ENCODE measurements at regions not wholly inside any gene's neighbourhood (a gene's known extent, or its start where the extent isn't known, plus 50 kb on each side); places are given as distances from the start of the nearest gene placed in this dataset.
A peak's percentile ranks its signal among the peaks of the same experiment; 100 is the strongest.

GRCh38 chr14:101622251-101623076 is 61.2 kb downstream of the DIO3 start:
- no peaks in the 10 kb centered on the region for H3K4me1 ChIP-seq
- H3K9me3 ChIP-seq = no peaks in the 10 kb centered on the region
- no peak overlapping the region for H3K4me3 ChIP-seq
- 62% methylated on average over 13 of the region's 18 CpGs for WGBS
- no peak overlapping the region for H3K27ac ChIP-seq (replicated peaks in 1 of 4)
- H3K36me3 ChIP-seq = no peaks in the 10 kb centered on the region
- no peaks in the 10 kb centered on the region for H3K27me3 ChIP-seq
- intact Hi-C loops (cut with DNase I) = no loop called here
- peak; percentile 78 for DNase-seq (ENCODE audit: extremely low spot score)
- no peak for TF ChIP-seq EP300 (IDR thresholded peaks at IDR 0.05)
- no peak for TF ChIP-seq POLR2A (IDR thresholded peaks at IDR 0.05; ENCODE audit: low read depth)
- TF ChIP-seq POLR2AphosphoS5 (IDR thresholded peaks at IDR 0.05) = no peak
- TF ChIP-seq, protein P1, sequence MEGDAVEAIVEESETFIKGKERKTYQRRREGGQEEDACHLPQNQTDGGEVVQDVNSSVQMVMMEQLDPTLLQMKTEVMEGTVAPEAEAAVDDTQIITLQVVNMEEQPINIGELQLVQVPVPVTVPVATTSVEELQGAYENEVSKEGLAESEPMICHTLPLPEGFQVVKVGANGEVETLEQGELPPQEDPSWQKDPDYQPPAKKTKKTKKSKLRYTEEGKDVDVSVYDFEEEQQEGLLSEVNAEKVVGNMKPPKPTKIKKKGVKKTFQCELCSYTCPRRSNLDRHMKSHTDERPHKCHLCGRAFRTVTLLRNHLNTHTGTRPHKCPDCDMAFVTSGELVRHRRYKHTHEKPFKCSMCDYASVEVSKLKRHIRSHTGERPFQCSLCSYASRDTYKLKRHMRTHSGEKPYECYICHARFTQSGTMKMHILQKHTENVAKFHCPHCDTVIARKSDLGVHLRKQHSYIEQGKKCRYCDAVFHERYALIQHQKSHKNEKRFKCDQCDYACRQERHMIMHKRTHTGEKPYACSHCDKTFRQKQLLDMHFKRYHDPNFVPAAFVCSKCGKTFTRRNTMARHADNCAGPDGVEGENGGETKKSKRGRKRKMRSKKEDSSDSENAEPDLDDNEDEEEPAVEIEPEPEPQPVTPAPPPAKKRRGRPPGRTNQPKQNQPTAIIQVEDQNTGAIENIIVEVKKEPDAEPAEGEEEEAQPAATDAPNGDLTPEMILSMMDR (IDR thresholded peaks at IDR 0.05) = no peak

GRCh38 chr14:101623077-101623372 is 61.7 kb downstream of the DIO3 start:
- no peak overlapping the region for H3K27ac ChIP-seq (replicated peaks in 1 of 4)
- H3K4me1 ChIP-seq = peaks cover 4 to 6% (median 5%) of the 10 kb centered on the region in 4 donors
- no peaks in the 10 kb centered on the region for H3K36me3 ChIP-seq
- H3K27me3 ChIP-seq = no peaks in the 10 kb centered on the region
- H3K4me3 ChIP-seq = no peak overlapping the region
- DNase-seq (ENCODE audit: extremely low spot score) = peak; percentile 70
- TF ChIP-seq, protein P1 (IDR thresholded peaks at IDR 0.05) = no peak
- no peak for TF ChIP-seq POLR2A (IDR thresholded peaks at IDR 0.05; ENCODE audit: low read depth)
- TF ChIP-seq POLR2AphosphoS5 (IDR thresholded peaks at IDR 0.05) = no peak
- no peak for TF ChIP-seq EP300 (IDR thresholded peaks at IDR 0.05)
- 93% methylated on average over 6 of the region's 6 CpGs for WGBS
- H3K9me3 ChIP-seq = no peaks in the 10 kb centered on the region
- intact Hi-C loops (cut with DNase I) = no loop called here

DNA sequence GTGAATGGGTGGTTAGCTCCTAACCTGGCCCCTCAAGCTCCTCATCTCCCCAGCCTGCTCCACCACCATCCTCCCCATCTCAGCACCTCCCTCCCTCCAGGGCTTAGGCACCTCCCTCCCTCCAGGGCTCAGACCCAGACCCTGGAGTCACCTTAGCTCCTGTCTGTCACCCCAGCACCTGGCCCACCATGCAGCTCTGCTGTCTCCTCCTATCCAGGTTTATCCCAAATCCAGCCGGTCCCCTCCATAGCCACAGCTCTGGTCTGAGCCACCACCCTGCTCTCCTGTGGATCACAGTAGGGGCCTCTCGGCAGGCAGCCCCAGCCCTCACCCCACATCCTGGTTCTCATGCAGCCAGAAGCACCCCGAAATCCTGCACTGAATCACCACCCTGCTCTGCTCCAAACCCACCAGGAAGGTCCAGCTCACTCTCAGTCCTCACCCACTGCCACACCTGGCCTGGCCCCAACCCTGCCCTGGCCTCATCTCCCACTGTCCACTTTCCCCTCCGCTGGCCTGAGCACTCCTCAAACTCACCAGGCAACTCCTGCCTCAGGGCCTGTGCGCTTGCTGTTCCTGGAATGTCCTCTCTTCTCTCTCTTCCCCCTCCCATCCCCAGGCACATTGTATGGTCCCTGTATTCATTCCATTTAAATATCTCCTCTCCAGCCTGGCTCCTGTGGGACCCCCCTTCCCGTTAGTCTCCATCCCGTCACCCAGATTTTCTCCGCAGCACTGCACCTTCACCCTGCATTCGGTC is 62.6 kb downstream of the DIO3 start:
- TF ChIP-seq EP300 (IDR thresholded peaks at IDR 0.05) (no peak), POLR2A (IDR thresholded peaks at IDR 0.05; ENCODE audit: low read depth) (no peak), POLR2AphosphoS5 (IDR thresholded peaks at IDR 0.05) (no peak)
- TF ChIP-seq, protein P1 (IDR thresholded peaks at IDR 0.05) = no peak
- H3K36me3 ChIP-seq = no peaks in the 10 kb centered on the region
- whole genome bisulfite sequencing = 94% methylated on average over 9 of the region's 9 CpGs
- peaks cover 12 to 14% (median 13%) of the 10 kb centered on the region in 4 donors for H3K4me1 ChIP-seq
- DNase-seq (ENCODE audit: extremely low spot score) = peak; percentile 78
- intact Hi-C loops (cut with DNase I) = no loop called here
- H3K27me3 ChIP-seq = no peaks in the 10 kb centered on the region
- no peaks in the 10 kb centered on the region for H3K9me3 ChIP-seq
- no peak overlapping the region for H3K27ac ChIP-seq (replicated peaks in 1 of 4)
- no peak overlapping the region for H3K4me3 ChIP-seq

DNA sequence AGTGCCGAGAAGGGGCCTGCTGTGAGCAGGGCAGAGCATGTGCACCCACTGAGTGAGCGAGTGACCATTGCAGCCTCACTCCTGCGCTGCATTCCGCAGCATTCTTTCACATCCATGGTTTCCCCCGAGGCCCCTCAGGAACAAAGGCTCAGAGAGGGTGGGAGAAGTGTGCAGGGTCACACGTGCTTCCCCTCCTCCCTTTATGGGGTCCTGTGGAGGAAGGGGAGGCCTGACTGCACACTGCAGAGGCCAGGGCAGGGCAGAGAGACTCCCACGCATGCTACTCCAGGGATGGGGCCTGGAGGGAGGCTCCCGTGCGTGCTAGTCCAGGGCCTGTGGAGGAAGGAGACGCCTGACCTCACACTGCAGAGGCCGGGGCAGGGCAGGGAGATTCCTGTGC is 63.2 kb downstream of the DIO3 start:
- no peaks in the 10 kb centered on the region for H3K36me3 ChIP-seq
- peak; percentile 87 for DNase-seq (ENCODE audit: extremely low spot score)
- 81% methylated on average over 9 of the region's 11 CpGs for WGBS
- no peaks in the 10 kb centered on the region for H3K9me3 ChIP-seq
- H3K4me3 ChIP-seq = no peak overlapping the region
- intact Hi-C loops (cut with DNase I) = no loop called here
- H3K4me1 ChIP-seq = peaks cover 12 to 15% (median 14%) of the 10 kb centered on the region in 4 donors
- no peak overlapping the region for H3K27ac ChIP-seq (replicated peaks in 1 of 4)
- TF ChIP-seq EP300 (IDR thresholded peaks at IDR 0.05) (no peak), POLR2AphosphoS5 (IDR thresholded peaks at IDR 0.05) (no peak), POLR2A (IDR thresholded peaks at IDR 0.05; ENCODE audit: low read depth) (no peak)
- TF ChIP-seq, protein P1 (IDR thresholded peaks at IDR 0.05) = no peak
- H3K27me3 ChIP-seq = no peaks in the 10 kb centered on the region

Measured in esophagus muscularis mucosa (tissue), 4 donors.